ENCODE measurements at regions not wholly inside any gene's neighbourhood (a gene's known extent, or its start where the extent isn't known, plus 50 kb on each side); places are given as distances from the start of the nearest gene placed in this dataset.

DNA sequence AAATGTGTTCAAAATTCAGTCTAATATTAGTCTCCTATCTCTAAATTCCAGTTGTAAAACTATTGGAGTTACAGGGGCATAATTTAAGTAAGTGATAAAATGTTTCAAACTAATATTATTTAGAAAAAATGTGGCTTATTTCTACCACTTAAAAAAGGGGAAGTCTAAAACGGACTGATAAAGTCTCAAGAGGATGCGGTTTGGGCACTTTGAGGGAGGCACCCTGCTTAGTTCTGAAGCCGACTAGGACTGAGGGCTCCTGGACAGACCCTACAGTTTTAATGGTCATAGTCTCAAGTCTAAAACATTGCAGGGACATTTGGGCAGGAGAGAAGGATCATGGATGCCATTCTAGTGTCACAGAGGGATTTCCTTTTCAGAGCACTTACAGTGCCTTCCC lies 566.3 kb downstream of the NR2F2 start:
- TF ChIP-seq POLR2A (IDR thresholded peaks at IDR 0.05): no peak
- TF ChIP-seq, protein P1, sequence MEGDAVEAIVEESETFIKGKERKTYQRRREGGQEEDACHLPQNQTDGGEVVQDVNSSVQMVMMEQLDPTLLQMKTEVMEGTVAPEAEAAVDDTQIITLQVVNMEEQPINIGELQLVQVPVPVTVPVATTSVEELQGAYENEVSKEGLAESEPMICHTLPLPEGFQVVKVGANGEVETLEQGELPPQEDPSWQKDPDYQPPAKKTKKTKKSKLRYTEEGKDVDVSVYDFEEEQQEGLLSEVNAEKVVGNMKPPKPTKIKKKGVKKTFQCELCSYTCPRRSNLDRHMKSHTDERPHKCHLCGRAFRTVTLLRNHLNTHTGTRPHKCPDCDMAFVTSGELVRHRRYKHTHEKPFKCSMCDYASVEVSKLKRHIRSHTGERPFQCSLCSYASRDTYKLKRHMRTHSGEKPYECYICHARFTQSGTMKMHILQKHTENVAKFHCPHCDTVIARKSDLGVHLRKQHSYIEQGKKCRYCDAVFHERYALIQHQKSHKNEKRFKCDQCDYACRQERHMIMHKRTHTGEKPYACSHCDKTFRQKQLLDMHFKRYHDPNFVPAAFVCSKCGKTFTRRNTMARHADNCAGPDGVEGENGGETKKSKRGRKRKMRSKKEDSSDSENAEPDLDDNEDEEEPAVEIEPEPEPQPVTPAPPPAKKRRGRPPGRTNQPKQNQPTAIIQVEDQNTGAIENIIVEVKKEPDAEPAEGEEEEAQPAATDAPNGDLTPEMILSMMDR (IDR thresholded peaks at IDR 0.05 in 4 of 5, conservative IDR thresholded peaks at IDR 0.05 in 1 of 5): no peak

Data from gastrocnemius medialis (tissue), 4 donors.